ENCODE measurements at regions not wholly inside any gene's neighbourhood (a gene's known extent, or its start where the extent isn't known, plus 50 kb on each side); places are given as distances from the start of the nearest gene placed in this dataset.
A peak's percentile ranks its signal among the peaks of the same experiment; 100 is the strongest.

DNA sequence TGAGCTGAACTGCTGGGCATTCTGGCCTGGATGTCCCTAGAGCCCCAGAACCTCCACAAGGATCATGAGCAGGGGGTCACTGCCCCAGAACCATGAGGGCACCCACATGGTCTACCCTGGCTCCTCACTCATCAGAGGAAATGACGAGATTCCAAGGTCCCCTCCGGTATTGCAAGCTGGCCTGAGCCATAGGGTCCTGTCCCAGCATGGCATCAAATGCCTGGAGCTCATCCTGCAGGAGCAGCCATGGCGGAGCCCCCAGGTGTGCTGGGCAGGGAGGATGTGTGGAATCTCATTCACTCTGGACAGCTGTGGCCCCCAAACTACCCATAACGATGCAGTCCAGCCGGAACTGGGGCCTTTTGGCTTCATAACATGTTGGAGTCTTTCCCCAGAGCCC lies 66.6 kb upstream of the ANTXRL start:
- TF ChIP-seq, protein P1, sequence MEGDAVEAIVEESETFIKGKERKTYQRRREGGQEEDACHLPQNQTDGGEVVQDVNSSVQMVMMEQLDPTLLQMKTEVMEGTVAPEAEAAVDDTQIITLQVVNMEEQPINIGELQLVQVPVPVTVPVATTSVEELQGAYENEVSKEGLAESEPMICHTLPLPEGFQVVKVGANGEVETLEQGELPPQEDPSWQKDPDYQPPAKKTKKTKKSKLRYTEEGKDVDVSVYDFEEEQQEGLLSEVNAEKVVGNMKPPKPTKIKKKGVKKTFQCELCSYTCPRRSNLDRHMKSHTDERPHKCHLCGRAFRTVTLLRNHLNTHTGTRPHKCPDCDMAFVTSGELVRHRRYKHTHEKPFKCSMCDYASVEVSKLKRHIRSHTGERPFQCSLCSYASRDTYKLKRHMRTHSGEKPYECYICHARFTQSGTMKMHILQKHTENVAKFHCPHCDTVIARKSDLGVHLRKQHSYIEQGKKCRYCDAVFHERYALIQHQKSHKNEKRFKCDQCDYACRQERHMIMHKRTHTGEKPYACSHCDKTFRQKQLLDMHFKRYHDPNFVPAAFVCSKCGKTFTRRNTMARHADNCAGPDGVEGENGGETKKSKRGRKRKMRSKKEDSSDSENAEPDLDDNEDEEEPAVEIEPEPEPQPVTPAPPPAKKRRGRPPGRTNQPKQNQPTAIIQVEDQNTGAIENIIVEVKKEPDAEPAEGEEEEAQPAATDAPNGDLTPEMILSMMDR (IDR thresholded peaks at IDR 0.05; ENCODE audit: unreplicated experiment) = no peak
- no peaks in the 10 kb centered on the region for H3K9me3 Mint-ChIP-seq (ENCODE audit: unreplicated experiment)
- peaks cover 21% of the 10 kb centered on the region for H3K27me3 Mint-ChIP-seq (ENCODE audit: unreplicated experiment)
- H3K27ac Mint-ChIP-seq (ENCODE audit: unreplicated experiment) = no peak overlapping the region
- H3K4me3 Mint-ChIP-seq (ENCODE audit: unreplicated experiment) = no peak overlapping the region
- peaks cover 10% of the 10 kb centered on the region for H3K36me3 Mint-ChIP-seq (ENCODE audit: low read depth, unreplicated experiment)
- H3K4me1 Mint-ChIP-seq (ENCODE audit: unreplicated experiment) = peaks cover 20% of the 10 kb centered on the region
- DNase-seq (ENCODE audit: low spot score) = no peak

DNA sequence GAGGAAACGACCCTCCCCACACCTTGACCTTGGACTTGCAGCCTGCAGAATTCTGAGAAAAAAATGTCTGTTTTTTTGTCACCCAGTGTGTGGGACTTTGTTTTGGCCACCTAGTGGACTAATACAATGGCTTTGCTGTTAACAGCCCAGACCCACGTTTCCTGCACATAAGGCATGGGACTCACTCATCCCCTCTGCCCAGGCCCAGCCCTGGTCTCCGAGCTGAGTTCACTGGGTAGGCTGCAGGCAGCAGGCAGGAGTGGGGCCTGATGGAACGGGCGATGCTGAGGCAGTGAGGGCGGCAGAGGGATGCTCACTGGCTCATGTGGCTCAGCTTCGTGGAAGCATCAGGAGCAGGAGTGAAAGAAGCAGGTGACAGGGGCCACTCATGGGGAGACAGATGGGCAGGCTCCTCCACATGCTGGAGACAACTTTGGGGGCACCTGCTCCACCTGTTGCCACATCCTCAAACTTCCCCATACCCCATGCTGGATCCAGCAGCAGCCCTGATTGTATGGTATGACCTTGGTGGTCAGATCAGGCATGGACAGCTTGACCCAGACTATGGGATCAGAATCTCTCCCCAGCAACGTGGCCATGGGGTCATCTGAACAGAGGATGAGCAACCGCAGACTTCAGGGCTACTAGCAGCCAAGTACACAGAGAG lies 65.8 kb upstream of the ANTXRL start:
- Mint-ChIP-seq H3K27ac (ENCODE audit: unreplicated experiment) (no peak overlapping the region), H3K36me3 (ENCODE audit: low read depth, unreplicated experiment) (peaks cover 10% of the 10 kb centered on the region), H3K27me3 (ENCODE audit: unreplicated experiment) (peaks cover 19% of the 10 kb centered on the region), H3K9me3 (ENCODE audit: unreplicated experiment) (no peaks in the 10 kb centered on the region), H3K4me3 (ENCODE audit: unreplicated experiment) (no peak overlapping the region), H3K4me1 (ENCODE audit: unreplicated experiment) (peaks cover 20% of the 10 kb centered on the region)
- no peak for DNase-seq (ENCODE audit: low spot score)
- TF ChIP-seq, protein P1 (IDR thresholded peaks at IDR 0.05; ENCODE audit: unreplicated experiment) = peak; percentile 63

DNA sequence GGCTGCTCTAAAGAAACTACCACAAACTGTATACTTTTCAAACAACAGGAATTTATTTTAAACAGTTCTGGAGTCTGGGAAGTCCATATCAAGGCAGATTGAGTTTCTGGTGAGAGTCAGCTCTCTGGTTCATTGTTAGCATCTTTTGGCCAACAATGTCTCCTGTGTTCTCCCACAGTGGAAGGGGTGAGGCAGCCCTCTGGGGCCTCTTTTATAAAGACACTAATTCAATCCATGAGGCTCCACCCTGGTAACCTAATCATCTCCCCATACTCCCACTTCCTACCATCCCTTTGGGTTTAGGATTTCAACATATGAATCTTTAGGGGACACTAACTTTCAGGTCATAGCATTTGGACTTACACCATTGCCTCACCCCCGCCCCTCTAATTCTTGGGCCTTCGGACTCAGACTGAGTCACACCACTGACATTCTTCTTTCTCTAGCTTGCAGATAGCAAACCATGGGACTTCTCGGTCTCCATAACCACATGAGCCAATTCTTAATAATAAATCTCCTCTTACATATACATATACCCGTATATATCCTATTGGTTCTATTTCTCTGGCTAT lies 64.3 kb upstream of the ANTXRL start:
- Mint-ChIP-seq H3K27ac (ENCODE audit: unreplicated experiment) (peak overlapping the region; percentile 37), H3K9me3 (ENCODE audit: unreplicated experiment) (no peaks in the 10 kb centered on the region), H3K4me1 (ENCODE audit: unreplicated experiment) (peaks cover 20% of the 10 kb centered on the region)

DNA sequence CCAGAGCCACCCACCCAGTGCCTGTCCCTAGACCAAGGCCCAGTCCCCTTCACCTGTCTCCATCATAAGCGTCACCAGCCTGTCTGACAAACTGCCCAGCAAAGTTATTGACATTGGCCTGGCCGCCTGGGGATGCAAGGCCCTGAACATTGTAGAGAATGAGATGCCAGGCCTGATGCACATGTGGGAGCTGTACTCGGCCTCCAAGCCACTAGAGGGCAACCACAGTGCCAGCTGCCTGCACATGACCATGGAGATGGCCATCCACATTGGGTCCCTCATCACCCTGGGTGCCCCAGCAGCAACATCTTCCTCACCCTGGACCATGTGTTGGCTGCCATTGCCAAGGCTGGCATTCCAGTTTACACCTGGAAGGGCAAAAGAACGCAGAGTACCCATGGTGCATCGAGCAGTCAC lies 63.7 kb upstream of the ANTXRL start:
- H3K27me3 Mint-ChIP-seq (ENCODE audit: unreplicated experiment) = peaks cover 10% of the 10 kb centered on the region
- H3K4me1 Mint-ChIP-seq (ENCODE audit: unreplicated experiment) = peaks cover 17% of the 10 kb centered on the region
- no peaks in the 10 kb centered on the region for H3K9me3 Mint-ChIP-seq (ENCODE audit: unreplicated experiment)
- no peak overlapping the region for H3K4me3 Mint-ChIP-seq (ENCODE audit: unreplicated experiment)
- DNase-seq (ENCODE audit: low spot score) = no peak
- no peak overlapping the region for H3K27ac Mint-ChIP-seq (ENCODE audit: unreplicated experiment)
- TF ChIP-seq, protein P1 (IDR thresholded peaks at IDR 0.05; ENCODE audit: unreplicated experiment) = no peak
- peaks cover 7% of the 10 kb centered on the region for H3K36me3 Mint-ChIP-seq (ENCODE audit: low read depth, unreplicated experiment)

More for the DNA sequence above, 64.3 kb upstream of the ANTXRL start:
- Mint-ChIP-seq H3K4me3 (ENCODE audit: unreplicated experiment) (no peak overlapping the region), H3K27me3 (ENCODE audit: unreplicated experiment) (peaks cover 16% of the 10 kb centered on the region), H3K36me3 (ENCODE audit: low read depth, unreplicated experiment) (peaks cover 10% of the 10 kb centered on the region)
- TF ChIP-seq, protein P1 (IDR thresholded peaks at IDR 0.05; ENCODE audit: unreplicated experiment) = no peak
- no peak for DNase-seq (ENCODE audit: low spot score)
